ENCODE measurements at regions not wholly inside any gene's neighbourhood (a gene's known extent, or its start where the extent isn't known, plus 50 kb on each side); places are given as distances from the start of the nearest gene placed in this dataset.

DNA sequence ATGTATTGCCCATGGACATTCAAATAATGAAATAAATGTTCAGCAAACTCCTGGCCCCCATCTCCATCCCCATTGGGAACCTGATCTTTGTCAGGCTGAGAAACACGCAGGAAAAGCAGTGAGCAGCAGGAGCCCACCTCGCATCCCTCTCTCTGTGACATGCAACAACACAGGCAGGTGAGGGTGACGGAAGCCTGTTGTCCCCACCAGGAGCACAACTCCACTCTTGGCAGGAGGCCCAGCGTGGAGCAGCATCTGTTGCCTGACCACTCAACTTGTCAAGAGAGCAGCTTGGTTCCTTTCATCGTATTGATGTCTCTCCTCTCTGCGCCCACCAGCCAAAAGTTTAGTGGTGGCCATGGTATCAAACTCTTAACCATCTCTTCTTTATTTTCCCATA, 586.9 kb upstream of the ARID1B start:
- no peaks in the 10 kb centered on the region for H3K36me3 Mint-ChIP-seq (ENCODE audit: unreplicated experiment)
- TF ChIP-seq, protein P1, sequence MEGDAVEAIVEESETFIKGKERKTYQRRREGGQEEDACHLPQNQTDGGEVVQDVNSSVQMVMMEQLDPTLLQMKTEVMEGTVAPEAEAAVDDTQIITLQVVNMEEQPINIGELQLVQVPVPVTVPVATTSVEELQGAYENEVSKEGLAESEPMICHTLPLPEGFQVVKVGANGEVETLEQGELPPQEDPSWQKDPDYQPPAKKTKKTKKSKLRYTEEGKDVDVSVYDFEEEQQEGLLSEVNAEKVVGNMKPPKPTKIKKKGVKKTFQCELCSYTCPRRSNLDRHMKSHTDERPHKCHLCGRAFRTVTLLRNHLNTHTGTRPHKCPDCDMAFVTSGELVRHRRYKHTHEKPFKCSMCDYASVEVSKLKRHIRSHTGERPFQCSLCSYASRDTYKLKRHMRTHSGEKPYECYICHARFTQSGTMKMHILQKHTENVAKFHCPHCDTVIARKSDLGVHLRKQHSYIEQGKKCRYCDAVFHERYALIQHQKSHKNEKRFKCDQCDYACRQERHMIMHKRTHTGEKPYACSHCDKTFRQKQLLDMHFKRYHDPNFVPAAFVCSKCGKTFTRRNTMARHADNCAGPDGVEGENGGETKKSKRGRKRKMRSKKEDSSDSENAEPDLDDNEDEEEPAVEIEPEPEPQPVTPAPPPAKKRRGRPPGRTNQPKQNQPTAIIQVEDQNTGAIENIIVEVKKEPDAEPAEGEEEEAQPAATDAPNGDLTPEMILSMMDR (IDR thresholded peaks at IDR 0.05; ENCODE audit: partially characterized antibody, unreplicated experiment): no peak
- no peak overlapping the region for H3K4me3 Mint-ChIP-seq (ENCODE audit: unreplicated experiment)
- no peak overlapping the region for H3K27ac Mint-ChIP-seq (ENCODE audit: unreplicated experiment)
- H3K27me3 Mint-ChIP-seq (ENCODE audit: unreplicated experiment): no peaks in the 10 kb centered on the region
- H3K9me3 Mint-ChIP-seq (ENCODE audit: unreplicated experiment): no peaks in the 10 kb centered on the region
- H3K4me1 Mint-ChIP-seq (ENCODE audit: low read depth, unreplicated experiment): no peaks in the 10 kb centered on the region
- no peak for DNase-seq

DNA sequence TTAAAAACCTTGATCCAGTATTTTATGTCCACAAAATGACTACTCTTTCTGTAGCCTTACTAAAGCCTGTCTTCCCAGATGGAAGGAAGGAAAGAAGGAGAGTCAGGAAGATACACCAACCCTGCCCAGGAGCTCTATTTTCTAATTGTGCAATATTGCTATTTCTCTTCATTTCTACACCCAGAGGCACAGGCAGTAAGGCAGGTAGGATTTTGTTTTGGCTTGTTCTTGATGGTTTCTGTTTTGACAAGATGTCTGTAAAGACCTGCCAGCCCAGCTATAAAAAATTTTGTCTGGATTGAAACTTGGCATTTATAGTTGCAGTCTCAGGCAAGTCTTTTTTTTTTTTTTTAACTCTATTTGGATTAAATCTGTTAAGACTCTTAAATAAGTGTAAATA, 587.5 kb upstream of the ARID1B start:
- Mint-ChIP-seq H3K36me3 (ENCODE audit: unreplicated experiment) (no peaks in the 10 kb centered on the region), H3K4me3 (ENCODE audit: unreplicated experiment) (no peak overlapping the region), H3K4me1 (ENCODE audit: low read depth, unreplicated experiment) (no peaks in the 10 kb centered on the region), H3K27ac (ENCODE audit: unreplicated experiment) (no peak overlapping the region), H3K27me3 (ENCODE audit: unreplicated experiment) (no peaks in the 10 kb centered on the region), H3K9me3 (ENCODE audit: unreplicated experiment) (no peaks in the 10 kb centered on the region)
- TF ChIP-seq, protein P1 (IDR thresholded peaks at IDR 0.05; ENCODE audit: partially characterized antibody, unreplicated experiment): no peak
- no peak for DNase-seq

DNA sequence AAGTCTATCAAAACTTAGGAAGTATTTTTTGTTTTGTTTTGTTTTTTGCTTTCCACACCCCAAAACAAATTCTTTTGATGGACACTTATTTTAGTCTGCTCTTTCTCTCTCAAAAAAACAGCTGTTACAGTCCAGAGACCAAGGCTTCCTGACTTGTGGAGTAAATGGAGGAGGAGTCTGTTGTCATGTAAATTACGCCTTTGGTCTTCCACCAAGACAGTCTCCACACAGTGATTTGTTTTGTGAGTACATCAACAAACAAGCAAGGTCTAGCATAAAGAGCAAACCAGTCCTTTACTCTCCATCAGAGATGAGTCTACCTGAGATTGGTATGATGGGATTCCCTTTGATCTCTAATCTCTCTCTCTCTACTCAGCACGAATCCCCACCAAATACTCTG, 588.0 kb upstream of the ARID1B start:
- no peak for DNase-seq
- Mint-ChIP-seq H3K9me3 (ENCODE audit: unreplicated experiment) (no peaks in the 10 kb centered on the region), H3K27ac (ENCODE audit: unreplicated experiment) (no peak overlapping the region), H3K27me3 (ENCODE audit: unreplicated experiment) (no peaks in the 10 kb centered on the region), H3K36me3 (ENCODE audit: unreplicated experiment) (no peaks in the 10 kb centered on the region), H3K4me1 (ENCODE audit: low read depth, unreplicated experiment) (no peaks in the 10 kb centered on the region), H3K4me3 (ENCODE audit: unreplicated experiment) (no peak overlapping the region)
- TF ChIP-seq, protein P1 (IDR thresholded peaks at IDR 0.05; ENCODE audit: partially characterized antibody, unreplicated experiment): no peak

DNA sequence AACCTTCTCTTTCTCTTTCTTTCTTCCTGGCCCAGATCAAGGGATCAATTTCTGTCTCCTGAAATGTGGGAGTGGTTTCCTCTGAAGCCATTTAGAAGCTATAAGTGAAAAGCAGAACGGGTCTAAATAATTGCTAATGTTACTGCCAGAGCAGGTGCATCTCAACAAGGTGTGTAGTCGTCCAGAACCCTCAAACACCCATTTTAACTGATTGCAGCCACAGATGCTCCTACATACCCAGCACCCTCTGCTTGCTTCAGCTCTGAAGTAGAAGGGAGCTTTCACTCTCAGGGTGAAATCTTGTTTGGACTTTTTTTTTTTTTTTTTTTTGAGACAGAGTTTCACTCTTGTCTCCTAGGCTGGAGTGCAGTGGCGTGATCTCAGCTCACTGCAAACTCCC, 592.1 kb upstream of the ARID1B start:
- TF ChIP-seq, protein P1 (IDR thresholded peaks at IDR 0.05; ENCODE audit: partially characterized antibody, unreplicated experiment): no peak
- H3K4me3 Mint-ChIP-seq (ENCODE audit: unreplicated experiment): no peak overlapping the region
- H3K9me3 Mint-ChIP-seq (ENCODE audit: unreplicated experiment): no peaks in the 10 kb centered on the region
- no peak for DNase-seq
- peaks cover 2% of the 10 kb centered on the region for H3K4me1 Mint-ChIP-seq (ENCODE audit: low read depth, unreplicated experiment)
- no peak overlapping the region for H3K27ac Mint-ChIP-seq (ENCODE audit: unreplicated experiment)
- no peaks in the 10 kb centered on the region for H3K36me3 Mint-ChIP-seq (ENCODE audit: unreplicated experiment)
- H3K27me3 Mint-ChIP-seq (ENCODE audit: unreplicated experiment): no peaks in the 10 kb centered on the region

DNA sequence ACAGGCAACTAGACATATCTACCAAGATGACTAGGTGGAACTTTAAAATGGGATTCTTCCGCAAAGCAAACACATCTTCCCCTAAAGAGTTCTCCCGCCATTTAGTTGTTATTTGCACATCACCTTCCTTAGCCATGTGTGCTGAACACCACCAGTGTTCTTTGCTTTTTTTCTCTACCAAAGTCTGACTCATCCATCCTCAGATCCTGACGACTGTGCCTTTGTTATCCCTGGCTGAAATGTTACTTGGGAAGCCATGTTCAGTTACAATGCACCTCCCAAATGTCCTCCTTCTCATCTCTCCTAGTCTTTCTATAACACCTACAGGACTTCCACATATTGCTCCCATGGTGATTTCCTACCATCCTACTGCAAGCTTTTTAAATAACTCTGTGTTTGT, 593.5 kb upstream of the ARID1B start:
- TF ChIP-seq, protein P1 (IDR thresholded peaks at IDR 0.05; ENCODE audit: partially characterized antibody, unreplicated experiment): no peak
- Mint-ChIP-seq H3K4me1 (ENCODE audit: low read depth, unreplicated experiment) (peaks cover 2% of the 10 kb centered on the region), H3K27me3 (ENCODE audit: unreplicated experiment) (no peaks in the 10 kb centered on the region), H3K9me3 (ENCODE audit: unreplicated experiment) (no peaks in the 10 kb centered on the region), H3K4me3 (ENCODE audit: unreplicated experiment) (no peak overlapping the region), H3K36me3 (ENCODE audit: unreplicated experiment) (no peaks in the 10 kb centered on the region), H3K27ac (ENCODE audit: unreplicated experiment) (no peak overlapping the region)
- DNase-seq: no peak
